ENCODE measurements at regions not wholly inside any gene's neighbourhood (a gene's known extent, or its start where the extent isn't known, plus 50 kb on each side); places are given as distances from the start of the nearest gene placed in this dataset.

DNA sequence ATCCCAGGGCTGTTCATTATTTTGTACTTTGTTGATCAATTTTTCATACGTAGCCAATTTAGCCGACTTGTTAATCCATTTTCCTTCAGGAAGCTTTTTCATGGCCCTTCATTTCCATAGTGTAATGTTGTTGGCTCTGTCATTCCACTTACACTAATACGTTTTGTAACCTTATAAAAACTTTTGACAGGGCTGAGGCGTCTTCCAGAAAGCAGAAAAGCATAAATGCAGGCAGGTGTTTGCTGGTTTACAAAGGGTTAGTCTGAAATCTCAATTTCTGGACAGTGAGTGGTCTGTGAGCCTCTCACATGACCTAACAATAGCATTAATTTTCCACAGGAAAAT is 444.0 kb downstream of the OTOL1 start:
- no peak for TF ChIP-seq CEBPB (IDR thresholded peaks at IDR 0.05)
- no peak for TF ChIP-seq CREB1 (IDR thresholded peaks at IDR 0.05; ENCODE audit: low read depth)
- TF ChIP-seq EGR1 (IDR thresholded peaks at IDR 0.05) = no peak
- no peak for TF ChIP-seq TEAD4 (IDR thresholded peaks at IDR 0.05)
- TF ChIP-seq FOXM1 (IDR thresholded peaks at IDR 0.05; ENCODE audit: borderline replicate concordance, low read depth) = no peak
- no peak for TF ChIP-seq TAF1 (IDR thresholded peaks at IDR 0.05; ENCODE audit: low read depth)
- TF ChIP-seq YY1 (IDR thresholded peaks at IDR 0.05; ENCODE audit: low read depth) = no peak
- TF ChIP-seq ZBTB7A (IDR thresholded peaks at IDR 0.05; ENCODE audit: low read depth) = no peak
- no peak for TF ChIP-seq USF1 (IDR thresholded peaks at IDR 0.05)
- TF ChIP-seq EP300 (IDR thresholded peaks at IDR 0.05; ENCODE audit: borderline replicate concordance) = no peak
- no peak for TF ChIP-seq TCF12 (IDR thresholded peaks at IDR 0.05; ENCODE audit: low read depth)
- no peak for TF ChIP-seq NFIC (IDR thresholded peaks at IDR 0.05)

DNA sequence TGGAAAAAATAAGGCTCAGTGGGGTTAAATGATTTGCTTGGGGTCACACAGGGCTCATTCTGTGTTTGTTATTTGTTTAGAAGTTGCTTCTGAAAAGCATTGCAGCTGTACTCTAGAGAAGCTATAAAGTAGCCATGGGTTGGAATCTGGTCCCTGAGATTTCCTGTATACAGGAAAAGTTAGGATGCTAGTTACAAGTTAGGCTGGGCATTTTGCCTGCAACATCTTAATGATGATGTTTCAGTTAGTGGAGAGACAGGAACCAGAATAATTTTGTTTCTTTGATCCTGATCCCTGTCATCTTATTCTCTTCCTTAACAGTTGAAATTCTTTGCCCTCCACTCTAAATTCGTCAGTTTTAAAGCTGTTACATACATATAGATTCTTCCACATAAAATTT is 445.3 kb downstream of the OTOL1 start:
- TF ChIP-seq, protein P1, sequence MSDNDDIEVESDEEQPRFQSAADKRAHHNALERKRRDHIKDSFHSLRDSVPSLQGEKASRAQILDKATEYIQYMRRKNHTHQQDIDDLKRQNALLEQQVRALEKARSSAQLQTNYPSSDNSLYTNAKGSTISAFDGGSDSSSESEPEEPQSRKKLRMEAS (IDR thresholded peaks at IDR 0.05) = no peak
- no peak for TF ChIP-seq ZBTB7A (IDR thresholded peaks at IDR 0.05; ENCODE audit: low read depth)

DNA sequence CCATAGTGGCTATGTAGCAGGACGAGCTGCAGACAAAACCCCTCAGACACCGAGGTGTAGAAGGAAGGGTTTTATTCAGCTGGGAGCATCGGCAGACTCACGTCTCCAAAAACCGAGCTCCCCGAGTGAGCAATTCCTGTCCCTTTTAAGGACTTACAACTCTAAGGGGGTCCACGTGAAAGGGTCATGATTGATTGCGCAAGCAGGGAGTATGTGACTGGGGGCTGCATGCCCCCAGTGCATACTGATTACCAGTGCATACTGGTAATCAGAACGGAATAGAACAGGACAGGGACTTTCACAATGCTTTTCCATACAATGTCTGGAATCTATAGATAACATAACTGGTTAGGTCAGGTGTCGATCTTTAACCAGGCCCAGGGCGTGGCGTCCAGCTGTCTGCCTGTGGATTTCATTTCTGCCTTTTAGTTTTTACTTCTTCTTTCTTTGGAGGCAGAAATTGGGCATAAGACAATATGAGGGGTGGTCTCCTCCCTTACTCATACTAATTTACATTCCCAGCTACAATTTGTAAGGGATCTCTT is 447.3 kb downstream of the OTOL1 start:
- peak; percentile 41; the same call in 1 of the 2 replicates for TF ChIP-seq CEBPB (IDR thresholded peaks at IDR 0.05)

DNA sequence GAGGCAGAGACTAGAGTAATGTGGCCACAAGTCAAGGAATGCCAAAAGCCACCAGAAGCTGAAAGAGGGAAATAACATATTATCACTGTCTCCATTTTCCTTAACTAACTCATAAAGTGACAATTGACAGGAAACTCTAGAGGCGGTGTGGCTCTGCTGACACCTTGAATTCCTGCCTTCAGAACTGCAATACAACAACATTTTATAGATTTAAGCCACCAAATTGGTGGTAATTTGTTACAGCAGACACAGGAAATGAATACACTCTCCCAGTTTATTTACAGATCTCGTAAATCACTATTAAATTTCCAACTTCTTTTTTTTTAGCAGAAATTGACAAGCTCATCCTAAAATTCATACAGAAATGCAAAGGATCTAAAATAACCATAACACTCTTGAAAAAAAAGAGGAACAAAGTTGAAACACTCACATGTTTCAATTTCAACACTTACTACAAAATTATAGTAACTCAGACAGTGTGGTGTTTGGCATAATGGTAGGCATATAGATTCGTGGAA is 449.9 kb downstream of the OTOL1 start:
- TF ChIP-seq CREB1 (IDR thresholded peaks at IDR 0.05; ENCODE audit: low read depth) (no peak), EGR1 (IDR thresholded peaks at IDR 0.05) (no peak), RAD21 (IDR thresholded peaks at IDR 0.05; ENCODE audit: low read depth) (no peak), ZBTB7A (IDR thresholded peaks at IDR 0.05; ENCODE audit: low read depth) (no peak), TEAD4 (IDR thresholded peaks at IDR 0.05) (no peak)
- TF ChIP-seq, protein P1 (IDR thresholded peaks at IDR 0.05) = no peak
- TF ChIP-seq, protein P2, sequence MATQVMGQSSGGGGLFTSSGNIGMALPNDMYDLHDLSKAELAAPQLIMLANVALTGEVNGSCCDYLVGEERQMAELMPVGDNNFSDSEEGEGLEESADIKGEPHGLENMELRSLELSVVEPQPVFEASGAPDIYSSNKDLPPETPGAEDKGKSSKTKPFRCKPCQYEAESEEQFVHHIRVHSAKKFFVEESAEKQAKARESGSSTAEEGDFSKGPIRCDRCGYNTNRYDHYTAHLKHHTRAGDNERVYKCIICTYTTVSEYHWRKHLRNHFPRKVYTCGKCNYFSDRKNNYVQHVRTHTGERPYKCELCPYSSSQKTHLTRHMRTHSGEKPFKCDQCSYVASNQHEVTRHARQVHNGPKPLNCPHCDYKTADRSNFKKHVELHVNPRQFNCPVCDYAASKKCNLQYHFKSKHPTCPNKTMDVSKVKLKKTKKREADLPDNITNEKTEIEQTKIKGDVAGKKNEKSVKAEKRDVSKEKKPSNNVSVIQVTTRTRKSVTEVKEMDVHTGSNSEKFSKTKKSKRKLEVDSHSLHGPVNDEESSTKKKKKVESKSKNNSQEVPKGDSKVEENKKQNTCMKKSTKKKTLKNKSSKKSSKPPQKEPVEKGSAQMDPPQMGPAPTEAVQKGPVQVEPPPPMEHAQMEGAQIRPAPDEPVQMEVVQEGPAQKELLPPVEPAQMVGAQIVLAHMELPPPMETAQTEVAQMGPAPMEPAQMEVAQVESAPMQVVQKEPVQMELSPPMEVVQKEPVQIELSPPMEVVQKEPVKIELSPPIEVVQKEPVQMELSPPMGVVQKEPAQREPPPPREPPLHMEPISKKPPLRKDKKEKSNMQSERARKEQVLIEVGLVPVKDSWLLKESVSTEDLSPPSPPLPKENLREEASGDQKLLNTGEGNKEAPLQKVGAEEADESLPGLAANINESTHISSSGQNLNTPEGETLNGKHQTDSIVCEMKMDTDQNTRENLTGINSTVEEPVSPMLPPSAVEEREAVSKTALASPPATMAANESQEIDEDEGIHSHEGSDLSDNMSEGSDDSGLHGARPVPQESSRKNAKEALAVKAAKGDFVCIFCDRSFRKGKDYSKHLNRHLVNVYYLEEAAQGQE (IDR thresholded peaks at IDR 0.05; ENCODE audit: low read depth) = no peak

GRCh38 chr3:161950318-161950868 is 453.8 kb downstream of the OTOL1 start:
- TF ChIP-seq RAD21 (IDR thresholded peaks at IDR 0.05; ENCODE audit: low read depth) (no peak), TAF1 (IDR thresholded peaks at IDR 0.05; ENCODE audit: low read depth) (no peak), NFIC (IDR thresholded peaks at IDR 0.05) (no peak), ZBTB7A (IDR thresholded peaks at IDR 0.05; ENCODE audit: low read depth) (no peak), YY1 (IDR thresholded peaks at IDR 0.05; ENCODE audit: low read depth) (no peak), EP300 (IDR thresholded peaks at IDR 0.05; ENCODE audit: borderline replicate concordance) (no peak), TEAD4 (IDR thresholded peaks at IDR 0.05) (no peak), CEBPB (IDR thresholded peaks at IDR 0.05) (no peak)
- TF ChIP-seq, protein P1 (IDR thresholded peaks at IDR 0.05) = no peak
- TF ChIP-seq, protein P2 (IDR thresholded peaks at IDR 0.05; ENCODE audit: low read depth) = no peak

- TF ChIP-seq TEAD4 (IDR thresholded peaks at IDR 0.05) (no peak), EGR1 (IDR thresholded peaks at IDR 0.05) (no peak), RAD21 (IDR thresholded peaks at IDR 0.05; ENCODE audit: low read depth) (no peak), ZBTB7A (IDR thresholded peaks at IDR 0.05; ENCODE audit: low read depth) (no peak), EP300 (IDR thresholded peaks at IDR 0.05; ENCODE audit: borderline replicate concordance) (no peak), TAF1 (IDR thresholded peaks at IDR 0.05; ENCODE audit: low read depth) (no peak), NFIC (IDR thresholded peaks at IDR 0.05) (no peak), USF1 (IDR thresholded peaks at IDR 0.05) (no peak), FOXM1 (IDR thresholded peaks at IDR 0.05; ENCODE audit: borderline replicate concordance, low read depth) (no peak), CREB1 (IDR thresholded peaks at IDR 0.05; ENCODE audit: low read depth) (no peak), YY1 (IDR thresholded peaks at IDR 0.05; ENCODE audit: low read depth) (no peak), CEBPB (IDR thresholded peaks at IDR 0.05) (no peak), TCF12 (IDR thresholded peaks at IDR 0.05; ENCODE audit: low read depth) (no peak)
- TF ChIP-seq, protein P2 (IDR thresholded peaks at IDR 0.05; ENCODE audit: low read depth) = no peak
- TF ChIP-seq, protein P1 (IDR thresholded peaks at IDR 0.05) = no peak
These were observed 460.9 kb downstream of the OTOL1 start for GRCh38 chr3:161957467-161957866.
